Fibroblast of skin of right quadriceps (primary cell): ENCODE measurements at regions not wholly inside any gene's neighbourhood (a gene's known extent, or its start where the extent isn't known, plus 50 kb on each side); places are given as distances from the start of the nearest gene placed in this dataset.
"Not testable (repeated sequence)": the region's sequence is repeated elsewhere in the genome, so short reads cannot be mapped to it uniquely, and the experiment has no call there.

Source experiments
- DNase-seq: peaks from one replicate; pipeline ENCODE4 v3.0.0-alpha.2; 2013

DNA sequence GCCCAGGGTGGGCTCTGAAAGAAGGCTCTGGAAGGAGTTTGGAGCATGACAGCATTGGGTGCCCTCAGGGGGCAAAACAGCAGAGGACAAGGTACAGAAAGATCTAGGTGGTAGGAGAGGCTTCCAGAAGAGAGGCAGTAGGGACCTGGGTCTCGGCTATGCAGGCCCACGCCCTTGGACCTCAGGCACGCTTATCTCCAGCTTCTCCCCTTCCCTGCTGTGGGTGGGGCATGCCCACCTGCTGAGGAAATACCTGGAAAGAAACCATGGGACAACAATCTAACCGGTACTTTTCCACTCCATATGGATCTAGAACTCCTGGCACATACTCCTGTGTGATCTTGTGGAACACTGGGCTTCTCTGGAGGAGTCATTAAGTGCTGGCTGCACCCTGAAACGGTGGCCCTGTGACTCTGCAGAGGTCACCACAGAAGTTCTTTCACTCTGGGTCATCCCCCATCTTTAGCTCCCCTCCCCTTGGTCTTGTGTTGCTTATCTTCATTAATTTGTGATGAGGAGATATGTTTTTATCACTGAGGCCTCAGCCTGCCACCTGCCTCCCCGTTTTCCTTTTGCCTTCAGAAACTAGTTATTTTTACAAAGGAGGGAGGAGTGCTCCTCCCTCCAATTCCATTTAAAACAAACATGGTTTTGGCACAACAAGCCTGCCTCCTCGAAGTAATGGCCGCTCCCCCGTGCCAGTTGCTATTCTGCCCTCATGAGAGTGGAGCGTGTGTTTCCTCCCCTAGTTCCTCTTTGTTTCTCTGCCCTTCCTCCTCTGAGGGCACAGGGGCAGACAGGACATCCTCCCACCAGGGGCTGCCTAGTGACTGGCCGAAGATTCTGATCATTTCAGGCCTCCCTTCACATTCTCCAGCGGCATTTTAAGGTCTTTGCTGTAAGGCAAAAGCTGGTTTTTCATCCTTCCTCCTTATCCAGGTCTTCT is 78.0 kb upstream of the ATP5PO start:
- DNase-seq: no peak

DNA sequence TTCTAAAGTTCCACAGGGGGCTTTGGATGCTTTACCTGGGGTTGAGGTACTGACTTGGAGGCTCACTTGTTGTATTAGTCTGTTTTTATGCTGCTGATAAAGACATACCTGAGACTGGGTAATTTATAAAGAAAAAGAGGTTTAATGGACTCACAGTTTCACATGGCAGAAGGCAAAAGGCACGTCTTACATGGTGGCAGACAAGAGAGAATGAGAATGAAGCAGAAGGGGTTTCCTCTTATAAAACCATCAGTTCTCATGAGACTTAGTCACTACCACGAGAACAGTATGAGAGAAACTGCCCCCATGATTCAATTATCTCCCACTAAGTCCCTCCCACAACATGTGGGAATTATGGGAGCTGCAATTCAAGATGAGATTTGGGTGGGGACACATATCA is 76.8 kb upstream of the ATP5PO start:
- not testable (repeated sequence) for DNase-seq

GRCh38 chr21:33991133-33991532 is 75.5 kb upstream of the ATP5PO start:
- no peak for DNase-seq

DNA sequence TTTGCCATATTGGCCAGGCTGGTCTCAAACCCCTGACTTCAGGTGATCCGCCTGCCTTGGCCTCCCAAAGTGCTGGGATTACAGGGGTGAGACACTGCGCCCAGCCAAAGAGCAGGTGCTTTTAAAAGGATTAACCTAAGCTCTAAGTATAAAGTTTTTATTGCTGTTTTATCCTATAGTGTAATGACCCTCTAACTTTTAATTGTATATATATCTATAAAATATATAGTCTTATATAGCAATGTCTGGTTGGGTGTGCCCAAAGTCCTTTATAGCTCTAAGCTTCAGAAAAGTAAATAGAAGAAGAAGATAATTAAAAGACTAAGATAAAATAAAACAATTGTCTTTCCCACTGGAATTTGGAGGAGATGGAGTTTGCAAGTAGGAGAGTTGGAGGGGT is 73.8 kb upstream of the ATP5PO start:
- DNase-seq: no peak

GRCh38 chr21:33988237-33989017 is 72.8 kb upstream of the ATP5PO start:
- DNase-seq: no peak

GRCh38 chr21:33987461-33987860 is 71.9 kb upstream of the ATP5PO start:
- DNase-seq: no peak

DNA sequence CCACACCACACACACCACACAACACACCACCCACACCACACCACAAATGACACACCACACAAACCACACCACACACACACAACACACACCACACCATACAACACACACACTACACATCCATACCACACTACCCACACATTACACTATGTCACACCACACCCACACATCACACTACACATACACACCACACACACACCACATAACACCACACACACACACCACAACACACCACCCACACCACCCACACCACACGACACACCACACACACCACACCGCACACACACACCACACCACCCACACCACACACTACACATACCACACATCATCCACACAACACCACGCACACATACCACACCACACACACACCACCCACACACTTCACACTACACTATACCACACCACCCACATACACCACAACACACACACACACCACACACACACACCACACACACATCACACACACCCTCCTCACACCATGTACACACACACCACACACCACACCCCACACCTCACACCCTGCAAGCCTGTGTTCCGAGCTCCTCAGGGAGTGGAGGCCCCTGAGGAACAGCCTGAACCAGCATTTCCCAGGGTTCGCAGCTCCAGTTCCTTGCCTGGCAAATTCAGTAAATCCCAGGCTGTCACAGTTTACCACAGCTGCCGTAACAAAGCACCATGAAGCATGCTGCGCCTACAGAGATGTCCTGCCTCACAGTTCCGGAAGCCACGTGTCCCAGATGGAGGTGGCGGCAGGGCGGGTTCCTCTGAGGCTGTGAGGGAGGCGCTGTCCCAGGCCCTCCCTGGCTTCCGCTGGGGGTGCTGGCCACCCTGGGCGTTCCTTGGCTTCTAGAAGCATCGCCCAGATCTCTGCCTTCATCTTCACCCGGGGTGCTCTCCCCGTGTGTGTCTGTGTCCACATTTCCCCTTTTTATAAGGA is 69.8 kb upstream of the ATP5PO start:
- no peak for DNase-seq

DNA sequence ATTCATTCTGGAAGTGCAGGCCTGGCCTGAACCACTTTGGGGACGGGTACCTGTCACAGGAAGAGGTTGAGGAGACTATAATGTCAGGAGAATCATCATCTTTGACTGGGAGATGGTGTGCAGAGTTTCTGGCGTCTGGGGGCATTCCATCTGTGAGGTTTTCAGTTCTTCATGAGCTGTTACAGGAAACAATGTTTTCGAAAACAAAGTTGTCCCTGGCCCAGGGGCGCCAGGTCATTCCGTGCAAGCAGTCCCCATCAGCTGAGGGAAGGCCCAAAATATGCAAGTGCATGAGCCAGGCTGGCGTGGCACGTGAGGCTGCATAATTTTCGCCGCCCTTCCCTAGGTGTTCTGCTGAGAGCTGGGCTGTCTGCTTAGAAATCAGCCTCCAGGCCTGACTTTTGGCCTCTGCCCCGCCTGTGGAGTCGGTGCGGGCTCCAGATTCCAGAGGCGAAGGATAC is 68.4 kb upstream of the ATP5PO start:
- DNase-seq: no peak

GRCh38 chr21:33981391-33982101 is 65.9 kb upstream of the ATP5PO start:
- peak; percentile 47 for DNase-seq

DNA sequence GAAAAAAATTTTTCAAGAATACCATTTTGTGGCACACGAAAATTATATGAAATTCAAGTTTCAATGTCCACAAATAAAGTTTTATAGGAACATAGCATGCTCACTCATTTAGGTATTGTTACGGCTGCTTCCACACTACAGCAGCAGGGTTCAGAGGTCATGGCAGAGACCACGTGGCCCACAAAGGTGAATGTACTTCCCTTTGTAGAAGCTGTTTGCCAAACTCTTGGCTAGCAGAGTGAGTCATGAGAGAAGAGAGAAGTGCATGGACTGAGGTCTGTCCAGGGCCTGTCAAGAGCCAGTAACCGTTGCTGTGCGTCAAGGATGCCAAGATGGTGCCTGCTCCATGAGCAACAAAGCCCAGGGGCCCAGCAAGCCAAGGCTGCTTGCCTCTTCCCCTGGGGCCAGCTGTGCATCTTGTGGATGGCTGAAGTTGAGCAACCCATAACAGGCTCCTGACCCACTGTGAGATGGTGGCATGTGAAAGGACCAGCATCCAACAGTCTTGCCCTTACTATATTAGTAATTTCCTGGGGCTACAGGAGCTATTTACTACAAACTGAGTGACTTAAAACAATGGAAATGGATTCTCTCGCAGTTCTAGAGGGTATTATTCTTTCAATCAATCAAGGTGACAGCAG is 64.8 kb upstream of the ATP5PO start:
- DNase-seq: no peak

GRCh38 chr21:33978585-33978984 is 63.0 kb upstream of the ATP5PO start:
- no peak for DNase-seq

- DNase-seq: no peak
These were observed 62.2 kb upstream of the ATP5PO start for GRCh38 chr21:33977721-33978369.

GRCh38 chr21:33977017-33977720 is 61.6 kb upstream of the ATP5PO start:
- DNase-seq: no peak

- peak; percentile 99 for DNase-seq
These were observed 60.7 kb upstream of the ATP5PO start for GRCh38 chr21:33976082-33977016.

- peak; percentile 57 for DNase-seq
These were observed 60.0 kb upstream of the ATP5PO start for GRCh38 chr21:33975548-33976081.

GRCh38 chr21:33974513-33975468 is 59.2 kb upstream of the ATP5PO start:
- DNase-seq: no peak

DNA sequence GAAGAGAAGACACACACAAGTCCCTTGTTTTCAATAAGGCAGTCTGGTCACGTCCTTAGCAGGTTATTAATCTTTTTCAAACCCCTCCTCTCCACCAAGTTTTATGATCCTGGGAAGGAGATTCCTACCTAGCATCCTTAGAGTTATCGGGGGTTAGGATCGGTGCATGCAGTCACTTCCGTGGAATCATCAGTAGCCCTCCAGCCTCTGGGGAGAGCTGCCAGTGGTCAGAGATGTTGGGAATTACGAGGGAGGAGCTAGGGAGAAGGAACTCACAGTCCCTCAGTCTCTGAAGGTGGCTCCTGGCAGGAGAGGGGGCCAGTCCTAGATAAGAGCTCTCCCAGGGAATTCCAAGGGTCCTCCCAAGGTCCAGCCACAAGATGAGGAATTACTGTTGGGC is 57.7 kb upstream of the ATP5PO start:
- no peak for DNase-seq

GRCh38 chr21:33972539-33972938 is 56.9 kb upstream of the ATP5PO start:
- DNase-seq: no peak
